Tibial nerve (tissue), 4 donors: ENCODE measurements at regions not wholly inside any gene's neighbourhood (a gene's known extent, or its start where the extent isn't known, plus 50 kb on each side); places are given as distances from the start of the nearest gene placed in this dataset.

Experiments
- CTCF ChIP-seq, 5 experiments: fragments of 200-600 bp in 3 of 5; fragments of 450-650 bp in 2 of 5; sonication (generic) in 3 of 5; IDR thresholded peaks; one replicate each; pipeline ENCODE4 v1.5.1; 2016 to 2019; ENCODE audit warnings: antibody characterized with exemption in 5 of 5, mild to moderate bottlenecking in 3 of 5, moderate library complexity in 2 of 5
- EP300 ChIP-seq, 2 donors: sonication (generic); formaldehyde crosslinking; IDR thresholded peaks; one replicate each; pipeline ENCODE4 v1.6.1; 2017; ENCODE audit warnings: antibody characterized with exemption in 2 of 2, mild to moderate bottlenecking in 1 of 2
- POLR2A ChIP-seq, 2 donors: fragments of 450-650 bp; IDR thresholded peaks; one replicate each; pipeline ENCODE4 v1.6.1; 2017; ENCODE audit warnings: antibody characterized with exemption in 2 of 2, mild to moderate bottlenecking in 2 of 2, moderate library complexity in 2 of 2

DNA sequence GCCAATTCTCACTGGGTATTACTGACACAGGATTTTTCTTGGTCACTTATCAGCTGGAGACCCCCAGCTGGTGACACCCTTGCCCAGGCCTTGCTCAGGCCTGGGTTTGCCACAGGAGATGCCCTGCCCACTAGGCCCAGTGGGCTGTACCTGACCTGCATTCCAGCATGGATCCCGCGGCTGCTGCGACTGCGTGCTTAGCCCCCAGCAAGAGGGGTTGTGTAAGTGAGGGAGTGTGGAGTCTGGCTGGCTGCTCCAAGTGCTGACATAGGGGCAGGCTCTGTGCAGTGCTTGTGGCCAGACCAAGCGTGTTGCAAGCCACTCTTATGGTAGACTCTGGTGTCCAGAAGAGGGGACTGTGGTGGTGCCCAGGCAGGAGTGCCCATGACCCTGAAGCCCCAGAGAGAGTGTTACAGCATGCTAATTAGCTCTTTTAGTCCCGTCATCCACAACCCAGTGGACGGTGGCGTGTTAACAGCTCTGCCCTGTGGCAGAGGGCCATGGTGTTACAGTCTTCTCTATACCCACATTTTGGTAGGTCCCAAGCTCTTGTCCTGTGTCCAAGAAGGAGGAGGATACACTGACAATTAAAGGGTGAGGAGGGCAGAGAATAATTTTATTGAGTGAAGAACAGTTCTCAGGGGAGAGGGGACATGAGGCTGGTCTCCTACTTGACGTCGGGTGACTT is 491.7 kb upstream of the MEIS1 start:
- no peak for TF ChIP-seq CTCF (IDR thresholded peaks at IDR 0.05)
- TF ChIP-seq POLR2A (IDR thresholded peaks at IDR 0.05) = no peak
- no peak for TF ChIP-seq EP300 (IDR thresholded peaks at IDR 0.05)
